GM12878 (cell line): ENCODE measurements at regions not wholly inside any gene's neighbourhood (a gene's known extent, or its start where the extent isn't known, plus 50 kb on each side); places are given as distances from the start of the nearest gene placed in this dataset.

Source experiments
- FOXK2 ChIP-seq: fragments of 450-650 bp; IDR thresholded peaks from 2 replicates; pipeline ENCODE4 v1.6.1; 2017; ENCODE audit warnings: mild to moderate bottlenecking, moderate library complexity
- ZNF274 ChIP-seq: IDR thresholded peaks from one replicate; pipeline ENCODE4 v1.8.0; 2011; ENCODE audit not compliant: insufficient read length, insufficient read depth

GRCh38 chrX:46247456-46247855 lies 297.8 kb downstream of the ZNF674 start:
- no peak for TF ChIP-seq ZNF274
- no peak for TF ChIP-seq FOXK2
